ENCODE measurements at regions not wholly inside any gene's neighbourhood (a gene's known extent, or its start where the extent isn't known, plus 50 kb on each side); places are given as distances from the start of the nearest gene placed in this dataset.

DNA sequence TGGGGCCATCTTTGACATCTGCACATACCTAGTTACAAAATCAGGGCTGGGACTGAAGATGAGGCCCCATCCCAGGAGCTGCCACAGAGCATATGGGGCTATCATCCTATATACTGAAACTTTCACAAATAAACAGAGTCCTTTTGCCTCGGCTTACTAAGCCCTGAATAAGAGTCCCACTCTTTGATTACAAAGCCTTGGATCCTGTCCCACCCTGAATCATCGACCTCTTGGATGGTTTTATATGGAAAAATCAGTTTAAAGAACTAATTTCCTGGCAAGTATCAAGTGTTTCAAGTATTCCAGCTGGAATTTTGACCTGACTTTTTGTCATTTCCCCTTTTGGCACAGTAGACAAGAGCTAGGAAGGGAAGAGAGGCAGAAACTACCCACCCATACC lies 331.3 kb upstream of the FRG2C start:
- TF ChIP-seq CTCF (optimal IDR thresholded peaks at IDR 0.05 in 1 of 3, IDR thresholded peaks at IDR 0.05 in 1 of 3, conservative IDR thresholded peaks at IDR 0.05 in 1 of 3; ENCODE audit: extremely low read depth in 1 of 3, insufficient read depth in 2 of 3, low read length in 3 of 3) (no peak), EZH2 (IDR thresholded peaks at IDR 0.05; ENCODE audit: low read length) (no peak)
- Histone ChIP-seq H3K4me3 (ENCODE audit: control insufficient read depth in 2 of 3, extremely low read depth in 1 of 3, insufficient read depth in 2 of 3, low read depth in 1 of 3, low read length in 3 of 3) (no peak overlapping the region), H3K36me3 (ENCODE audit: control insufficient read depth in 2 of 2, extremely low read depth in 1 of 2, insufficient read depth in 2 of 2, low read length in 2 of 2) (no peaks in the 10 kb centered on the region), H3K4me2 (ENCODE audit: control insufficient read depth, extremely low read depth, insufficient read depth, low read depth, low read length) (no peak overlapping the region), H2AFZ (ENCODE audit: control insufficient read depth, low read length) (no peak overlapping the region), H3K27me3 (ENCODE audit: control insufficient read depth, extremely low read depth, insufficient read depth, low read length) (no peaks in the 10 kb centered on the region), H3K9me3 (ENCODE audit: control insufficient read depth, low read depth, low read length) (no peaks in the 10 kb centered on the region), H3K79me2 (ENCODE audit: control insufficient read depth, insufficient read depth, low read length) (no peaks in the 10 kb centered on the region), H3K9me1 (ENCODE audit: control insufficient read depth, extremely low read depth, insufficient read depth, low read length) (no peaks in the 10 kb centered on the region), H4K20me1 (ENCODE audit: control insufficient read depth, extremely low read depth, insufficient read depth, low read length) (no peaks in the 10 kb centered on the region), H3K27ac (ENCODE audit: control insufficient read depth, insufficient read depth, low read length) (no peak overlapping the region), H3K4me1 (ENCODE audit: control insufficient read depth, extremely low read depth, insufficient read depth, low read length) (no peaks in the 10 kb centered on the region), H3K9ac (ENCODE audit: control insufficient read depth, extremely low read depth, insufficient read depth, low read length) (no peak overlapping the region)
- no peak for DNase-seq (ENCODE audit: low read depth, low spot score)
- FAIRE-seq = no peak
- dilution Hi-C loops (cut with MboI; ENCODE audit: extremely low pct_ligation_motif_present, low sequenced_read_pairs) = no loop called here

GRCh38 chr3:75334299-75334698 lies 329.8 kb upstream of the FRG2C start:
- Histone ChIP-seq H4K20me1 (ENCODE audit: control insufficient read depth, extremely low read depth, insufficient read depth, low read length) (no peaks in the 10 kb centered on the region), H3K9me3 (ENCODE audit: control insufficient read depth, low read depth, low read length) (no peaks in the 10 kb centered on the region), H3K36me3 (ENCODE audit: control insufficient read depth in 2 of 2, extremely low read depth in 1 of 2, insufficient read depth in 2 of 2, low read length in 2 of 2) (no peaks in the 10 kb centered on the region), H3K27ac (ENCODE audit: control insufficient read depth, insufficient read depth, low read length) (no peak overlapping the region), H3K9me1 (ENCODE audit: control insufficient read depth, extremely low read depth, insufficient read depth, low read length) (no peaks in the 10 kb centered on the region), H3K27me3 (ENCODE audit: control insufficient read depth, extremely low read depth, insufficient read depth, low read length) (no peaks in the 10 kb centered on the region), H3K9ac (ENCODE audit: control insufficient read depth, extremely low read depth, insufficient read depth, low read length) (no peak overlapping the region), H3K4me3 (ENCODE audit: control insufficient read depth in 2 of 3, extremely low read depth in 1 of 3, insufficient read depth in 2 of 3, low read depth in 1 of 3, low read length in 3 of 3) (no peak overlapping the region), H3K79me2 (ENCODE audit: control insufficient read depth, insufficient read depth, low read length) (no peaks in the 10 kb centered on the region), H3K4me2 (ENCODE audit: control insufficient read depth, extremely low read depth, insufficient read depth, low read depth, low read length) (no peak overlapping the region), H2AFZ (ENCODE audit: control insufficient read depth, low read length) (no peak overlapping the region), H3K4me1 (ENCODE audit: control insufficient read depth, extremely low read depth, insufficient read depth, low read length) (no peaks in the 10 kb centered on the region)
- no peak for FAIRE-seq
- no peak for DNase-seq (ENCODE audit: low read depth, low spot score)
- dilution Hi-C loops (cut with MboI; ENCODE audit: extremely low pct_ligation_motif_present, low sequenced_read_pairs) = no loop called here
- TF ChIP-seq CTCF (optimal IDR thresholded peaks at IDR 0.05 in 1 of 3, IDR thresholded peaks at IDR 0.05 in 1 of 3, conservative IDR thresholded peaks at IDR 0.05 in 1 of 3; ENCODE audit: extremely low read depth in 1 of 3, insufficient read depth in 2 of 3, low read length in 3 of 3) (no peak), EZH2 (IDR thresholded peaks at IDR 0.05; ENCODE audit: low read length) (no peak)

All from keratinocyte (primary cell).